Erythroblast (primary cell): ENCODE measurements at regions not wholly inside any gene's neighbourhood (a gene's known extent, or its start where the extent isn't known, plus 50 kb on each side); places are given as distances from the start of the nearest gene placed in this dataset.

ENCODE experiments used
- GATA1 ChIP-seq: IDR thresholded peaks from 2 replicates; pipeline ENCODE4 v1.6.1; 2011; ENCODE audit warnings: low read depth, mild to moderate bottlenecking, control low read depth, low read length, moderate library complexity
- POLR2A ChIP-seq: IDR thresholded peaks from 2 replicates; pipeline ENCODE4 v1.6.1; 2011; ENCODE audit warnings: mild to moderate bottlenecking, low read length

DNA sequence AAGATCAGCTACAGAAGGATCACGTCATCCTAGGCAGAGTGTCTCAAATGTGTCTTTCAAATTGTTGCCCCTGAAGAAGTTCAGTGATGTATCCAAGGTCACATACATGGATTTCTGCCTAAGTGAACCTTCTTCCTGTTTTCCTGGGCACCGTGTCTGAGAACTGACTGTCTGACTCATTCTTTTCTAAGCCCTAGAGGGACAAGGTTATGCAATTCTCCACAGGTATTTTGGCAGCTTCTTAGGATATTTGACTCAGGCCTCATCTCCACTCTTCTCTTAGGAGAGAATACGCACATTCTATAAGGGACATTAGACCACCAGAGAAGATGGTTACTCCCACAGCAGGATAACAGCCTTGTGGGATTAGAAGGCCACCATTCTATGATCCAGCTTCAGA is 391.9 kb upstream of the THBS1 start:
- TF ChIP-seq POLR2A (no peak), GATA1 (no peak)
